ENCODE measurements at regions not wholly inside any gene's neighbourhood (a gene's known extent, or its start where the extent isn't known, plus 50 kb on each side); places are given as distances from the start of the nearest gene placed in this dataset.

DNA sequence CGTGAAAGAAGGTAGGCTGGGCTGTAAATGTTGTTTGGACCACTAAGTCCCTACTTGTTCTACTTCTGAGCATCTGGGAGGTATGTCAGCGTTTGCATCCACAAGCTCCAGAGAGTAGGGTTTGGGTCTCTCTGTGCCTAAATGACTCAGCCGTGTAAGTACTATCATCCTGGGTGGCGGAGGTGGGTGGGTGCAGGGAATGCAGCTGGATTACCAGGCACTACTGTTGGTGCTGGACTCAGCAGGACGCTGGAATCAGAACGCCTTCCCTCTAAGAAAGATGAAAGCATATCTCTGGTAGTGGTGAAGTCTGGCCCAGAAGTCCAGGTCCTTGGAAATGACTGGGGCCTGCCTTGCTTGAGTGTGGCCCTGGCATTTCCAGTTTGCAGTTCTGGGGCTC lies 289.7 kb downstream of the PCNX1 start:
- no peaks in the 10 kb centered on the region for H3K36me3 ChIP-seq
- H3K27ac ChIP-seq: no peak overlapping the region
- intact Hi-C loops (cut with DNase I; ENCODE audit: low total_unique reads): no loop called here
- H3K9me3 ChIP-seq: no peaks in the 10 kb centered on the region
- no peak overlapping the region for H3K4me3 ChIP-seq
- TF ChIP-seq, protein P1, sequence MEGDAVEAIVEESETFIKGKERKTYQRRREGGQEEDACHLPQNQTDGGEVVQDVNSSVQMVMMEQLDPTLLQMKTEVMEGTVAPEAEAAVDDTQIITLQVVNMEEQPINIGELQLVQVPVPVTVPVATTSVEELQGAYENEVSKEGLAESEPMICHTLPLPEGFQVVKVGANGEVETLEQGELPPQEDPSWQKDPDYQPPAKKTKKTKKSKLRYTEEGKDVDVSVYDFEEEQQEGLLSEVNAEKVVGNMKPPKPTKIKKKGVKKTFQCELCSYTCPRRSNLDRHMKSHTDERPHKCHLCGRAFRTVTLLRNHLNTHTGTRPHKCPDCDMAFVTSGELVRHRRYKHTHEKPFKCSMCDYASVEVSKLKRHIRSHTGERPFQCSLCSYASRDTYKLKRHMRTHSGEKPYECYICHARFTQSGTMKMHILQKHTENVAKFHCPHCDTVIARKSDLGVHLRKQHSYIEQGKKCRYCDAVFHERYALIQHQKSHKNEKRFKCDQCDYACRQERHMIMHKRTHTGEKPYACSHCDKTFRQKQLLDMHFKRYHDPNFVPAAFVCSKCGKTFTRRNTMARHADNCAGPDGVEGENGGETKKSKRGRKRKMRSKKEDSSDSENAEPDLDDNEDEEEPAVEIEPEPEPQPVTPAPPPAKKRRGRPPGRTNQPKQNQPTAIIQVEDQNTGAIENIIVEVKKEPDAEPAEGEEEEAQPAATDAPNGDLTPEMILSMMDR (IDR thresholded peaks at IDR 0.05): no peak
- no peaks in the 10 kb centered on the region for H3K4me1 ChIP-seq
- DNase-seq: no peak
- H3K27me3 ChIP-seq: no peaks in the 10 kb centered on the region

DNA sequence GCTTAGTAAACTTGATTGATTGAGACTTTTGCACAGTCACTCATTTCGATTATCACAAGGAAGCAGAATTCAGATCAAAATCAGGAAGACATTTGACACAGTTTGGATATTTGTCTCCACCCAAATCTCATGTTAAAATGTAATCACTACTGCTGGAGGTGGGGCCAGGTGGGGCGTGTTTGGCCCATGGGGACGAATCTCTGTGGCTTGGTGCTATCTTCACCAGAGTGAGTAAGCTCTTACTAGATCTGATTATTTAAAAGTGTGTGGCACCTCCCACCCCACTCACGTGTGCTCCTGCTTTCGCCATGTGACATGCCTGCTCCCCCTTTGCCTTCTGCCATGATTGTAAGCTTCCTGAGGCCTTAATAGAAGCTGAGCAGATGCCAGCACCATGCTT lies 291.4 kb downstream of the PCNX1 start:
- Histone ChIP-seq H3K27ac (no peak overlapping the region), H3K27me3 (no peaks in the 10 kb centered on the region), H3K4me1 (peaks cover 0 to 8% (median 0%) of the 10 kb centered on the region in 4 donors), H3K4me3 (no peak overlapping the region), H3K9me3 (no peaks in the 10 kb centered on the region), H3K36me3 (no peaks in the 10 kb centered on the region)
- DNase-seq: no peak
- TF ChIP-seq, protein P1 (IDR thresholded peaks at IDR 0.05): no peak
- intact Hi-C loops (cut with DNase I; ENCODE audit: low total_unique reads): no loop called here

DNA sequence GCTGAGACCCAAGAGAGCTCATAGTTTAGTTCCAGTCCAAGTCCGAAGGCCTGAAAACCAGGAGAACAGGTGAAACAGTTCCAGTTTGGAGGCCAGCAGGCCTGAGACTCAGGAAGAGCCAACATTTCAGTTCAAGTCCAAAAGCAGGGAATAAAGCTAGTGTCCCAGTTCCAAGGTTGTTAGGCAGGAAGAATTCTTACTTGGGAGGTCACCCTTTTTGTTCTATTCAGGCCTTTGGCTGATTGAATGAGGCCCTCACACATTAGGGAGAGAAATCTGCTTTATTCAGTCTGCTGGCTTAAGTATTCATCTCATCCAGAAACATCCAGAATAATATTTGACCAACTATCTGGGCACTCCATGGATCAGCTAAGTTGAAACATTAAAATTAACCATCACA lies 294.6 kb downstream of the PCNX1 start:
- Histone ChIP-seq H3K9me3 (no peaks in the 10 kb centered on the region), H3K36me3 (no peaks in the 10 kb centered on the region), H3K4me1 (peaks cover 0 to 16% (median 6%) of the 10 kb centered on the region in 4 donors), H3K27ac (no peak overlapping the region), H3K4me3 (no peak overlapping the region), H3K27me3 (no peaks in the 10 kb centered on the region)
- intact Hi-C loops (cut with DNase I; ENCODE audit: low total_unique reads): no loop called here
- TF ChIP-seq, protein P1 (IDR thresholded peaks at IDR 0.05): no peak
- no peak for DNase-seq

DNA sequence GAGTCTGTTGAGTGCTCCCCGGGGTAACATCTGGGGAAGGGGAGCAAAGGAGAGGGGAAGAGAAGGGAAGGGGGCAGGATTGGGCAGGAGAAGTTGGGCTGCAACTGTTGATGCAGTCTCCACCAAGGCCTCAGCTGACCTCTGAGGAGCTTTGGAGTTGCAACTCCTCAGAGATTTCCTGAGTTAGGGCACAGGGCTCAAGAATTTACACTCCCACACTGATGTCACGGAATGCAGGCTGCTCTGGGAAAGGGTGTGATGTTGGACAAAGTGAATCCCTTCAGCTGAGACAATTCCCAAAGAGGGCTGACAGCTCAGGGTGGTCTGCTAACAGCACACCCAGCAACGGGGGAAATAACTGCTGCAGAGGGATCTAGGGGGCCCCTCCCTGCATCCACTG lies 295.6 kb downstream of the PCNX1 start:
- no peak overlapping the region for H3K27ac ChIP-seq
- intact Hi-C loops (cut with DNase I; ENCODE audit: low total_unique reads): no loop called here
- no peak for DNase-seq
- H3K36me3 ChIP-seq: no peaks in the 10 kb centered on the region
- H3K4me1 ChIP-seq: peaks cover 0 to 22% (median 14%) of the 10 kb centered on the region in 4 donors
- H3K27me3 ChIP-seq: no peaks in the 10 kb centered on the region
- H3K9me3 ChIP-seq: no peaks in the 10 kb centered on the region
- TF ChIP-seq, protein P1 (IDR thresholded peaks at IDR 0.05): no peak
- no peak overlapping the region for H3K4me3 ChIP-seq

DNA sequence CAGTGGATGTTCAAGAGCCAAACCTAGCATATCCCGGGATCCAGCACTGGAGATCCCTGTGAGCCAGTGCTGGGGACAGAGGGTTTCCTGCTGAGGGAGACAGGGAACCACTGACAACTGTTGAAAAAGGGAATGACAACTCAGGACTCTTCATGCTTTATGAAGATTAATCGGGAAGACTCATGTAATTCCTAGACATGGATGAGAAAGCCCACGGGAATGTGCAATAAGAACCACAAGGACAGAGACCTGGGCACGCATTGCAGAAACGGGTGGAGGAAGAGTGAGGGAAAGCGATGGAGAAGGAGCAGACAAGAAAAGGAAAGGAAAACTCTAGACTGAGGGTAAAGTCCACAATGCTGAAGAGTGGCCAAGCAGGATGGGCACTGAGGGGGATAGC lies 296.0 kb downstream of the PCNX1 start:
- intact Hi-C loops (cut with DNase I; ENCODE audit: low total_unique reads): no loop called here
- no peaks in the 10 kb centered on the region for H3K36me3 ChIP-seq
- no peak overlapping the region for H3K4me3 ChIP-seq
- TF ChIP-seq, protein P1 (IDR thresholded peaks at IDR 0.05): no peak
- no peaks in the 10 kb centered on the region for H3K9me3 ChIP-seq
- DNase-seq: no peak
- H3K27ac ChIP-seq: no peak overlapping the region
- no peaks in the 10 kb centered on the region for H3K27me3 ChIP-seq
- H3K4me1 ChIP-seq: peaks cover 0 to 22% (median 14%) of the 10 kb centered on the region in 4 donors

DNA sequence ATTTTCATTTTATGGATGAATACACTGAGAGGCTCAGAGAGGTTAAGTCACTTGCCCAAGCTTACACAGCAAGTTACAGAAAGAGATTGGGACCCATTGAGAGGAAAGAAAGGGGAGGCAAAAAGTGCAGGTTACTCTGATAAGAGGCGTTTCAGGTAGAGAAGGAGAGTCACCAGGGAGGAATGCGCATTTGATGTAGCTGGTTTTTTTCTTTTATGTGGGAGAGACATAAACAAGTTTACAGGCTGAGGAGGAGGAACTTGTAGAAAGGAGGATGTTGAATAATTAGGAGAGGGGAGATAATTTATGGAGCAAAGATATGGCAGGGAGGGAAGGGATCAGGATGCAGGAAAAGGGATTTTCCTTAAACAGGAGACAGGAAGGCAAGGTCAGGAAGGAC lies 297.0 kb downstream of the PCNX1 start:
- Histone ChIP-seq H3K9me3 (no peaks in the 10 kb centered on the region), H3K27ac (no peak overlapping the region), H3K27me3 (no peaks in the 10 kb centered on the region), H3K36me3 (no peaks in the 10 kb centered on the region), H3K4me1 (peaks cover 0 to 22% (median 14%) of the 10 kb centered on the region in 4 donors), H3K4me3 (no peak overlapping the region)
- no peak for DNase-seq
- intact Hi-C loops (cut with DNase I; ENCODE audit: low total_unique reads): no loop called here
- TF ChIP-seq, protein P1 (IDR thresholded peaks at IDR 0.05): no peak

Data from tibial artery (tissue), 4 donors.